Cerebellar cortex (tissue), 1 donor: ENCODE measurements at regions not wholly inside any gene's neighbourhood (a gene's known extent, or its start where the extent isn't known, plus 50 kb on each side); places are given as distances from the start of the nearest gene placed in this dataset.
A peak's percentile ranks its signal among the peaks of the same experiment; 100 is the strongest.

Source experiments
- DNase-seq: peaks from one replicate; pipeline ENCODE4 v3.0.0-alpha.2; 2015; ENCODE audit warnings: low spot score

DNA sequence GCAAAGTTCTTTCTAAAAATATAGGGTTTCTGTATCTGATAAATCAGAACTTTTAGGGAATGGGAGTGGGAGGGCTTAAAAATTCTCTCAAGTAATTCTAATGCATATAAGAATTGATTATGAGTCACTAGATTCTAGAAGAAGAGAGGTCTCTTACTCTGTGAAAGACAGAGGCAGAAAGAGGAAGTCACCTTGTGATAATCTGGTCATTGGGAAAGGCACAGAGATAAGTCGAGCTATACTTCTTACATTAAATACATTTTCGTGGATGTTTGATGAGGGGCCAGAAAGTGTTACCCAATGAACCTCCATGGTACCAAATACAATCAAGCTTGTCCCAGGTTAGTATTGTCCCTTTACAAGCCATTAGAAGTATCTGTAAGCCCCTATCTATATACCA lies 134.4 kb downstream of the MAD2L1 start:
- no peak for DNase-seq

DNA sequence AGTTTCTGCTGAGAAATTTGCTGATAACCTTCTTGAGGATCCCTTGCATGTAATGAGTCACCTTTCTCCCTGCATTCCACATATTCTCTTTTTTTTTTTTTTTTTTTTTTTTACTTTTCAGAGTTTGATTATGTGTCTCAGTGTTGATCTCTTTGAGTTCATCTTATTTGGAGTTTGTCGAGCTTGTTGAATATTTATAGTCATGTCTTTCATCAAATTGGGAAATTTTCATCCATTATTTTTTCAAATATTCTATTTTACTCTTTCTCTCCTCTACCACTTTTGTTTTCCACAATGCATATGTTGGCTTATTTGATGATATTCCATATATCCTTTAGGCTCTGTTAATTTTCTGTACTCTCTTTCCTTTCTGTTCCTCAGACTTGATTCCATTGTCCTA lies 136.1 kb downstream of the MAD2L1 start:
- no peak for DNase-seq

DNA sequence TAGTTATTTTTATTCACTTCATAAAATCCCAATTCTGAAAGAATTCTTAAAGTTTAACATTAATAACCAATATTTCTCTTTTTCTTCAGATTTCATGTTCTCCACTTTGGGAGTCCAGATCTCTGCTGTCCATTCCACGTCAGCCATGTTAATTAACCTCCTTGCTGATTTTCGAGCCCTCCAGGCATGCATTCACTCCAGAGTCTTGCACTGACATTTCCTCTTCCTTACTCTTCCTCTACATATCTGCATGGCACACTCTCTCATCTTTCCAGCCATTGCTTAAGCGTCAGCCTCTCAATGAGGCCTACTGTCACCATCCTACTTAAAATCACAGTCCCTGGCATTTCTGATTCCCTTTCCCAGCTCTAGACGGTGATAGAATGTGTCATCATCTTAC lies 144.8 kb downstream of the MAD2L1 start:
- DNase-seq = no peak

DNA sequence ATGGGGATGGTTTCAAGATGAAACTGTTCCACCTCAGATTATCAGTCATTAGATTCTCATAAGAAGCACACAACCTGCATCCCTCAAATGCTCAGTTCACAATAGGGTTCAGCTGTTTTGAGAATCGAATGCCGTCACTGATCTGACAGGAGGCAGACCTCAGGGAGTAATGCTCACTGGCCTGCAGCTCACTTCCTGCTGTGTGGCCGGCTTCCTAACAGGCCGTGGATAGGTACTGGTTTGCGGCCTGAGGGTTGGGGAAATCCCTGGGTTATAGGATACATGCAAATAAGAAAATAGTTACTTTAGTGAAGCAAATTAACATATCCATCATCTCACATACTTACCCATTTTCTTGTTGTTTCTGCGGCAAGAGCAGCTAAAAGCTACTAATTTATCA lies 160.4 kb downstream of the MAD2L1 start:
- no peak for DNase-seq

DNA sequence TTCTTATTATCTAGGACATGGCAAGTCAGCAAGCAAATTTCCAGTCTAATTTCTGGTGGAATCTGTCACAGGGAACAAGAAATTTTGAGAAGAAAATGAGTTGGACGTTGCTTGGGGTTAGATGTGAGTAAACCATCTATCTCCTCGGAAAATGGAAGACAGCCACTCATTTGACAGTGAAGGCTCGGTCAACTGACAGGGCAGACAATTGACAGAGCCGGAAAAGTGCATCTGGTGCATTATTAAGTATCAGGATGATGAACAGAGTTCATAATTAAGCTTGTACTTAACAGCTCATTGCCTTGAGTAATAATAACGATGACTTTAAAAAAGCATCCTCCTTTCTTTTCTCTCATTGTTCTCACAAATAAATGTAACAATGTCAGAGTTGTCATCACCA lies 168.4 kb downstream of the MAD2L1 start:
- DNase-seq = no peak

DNA sequence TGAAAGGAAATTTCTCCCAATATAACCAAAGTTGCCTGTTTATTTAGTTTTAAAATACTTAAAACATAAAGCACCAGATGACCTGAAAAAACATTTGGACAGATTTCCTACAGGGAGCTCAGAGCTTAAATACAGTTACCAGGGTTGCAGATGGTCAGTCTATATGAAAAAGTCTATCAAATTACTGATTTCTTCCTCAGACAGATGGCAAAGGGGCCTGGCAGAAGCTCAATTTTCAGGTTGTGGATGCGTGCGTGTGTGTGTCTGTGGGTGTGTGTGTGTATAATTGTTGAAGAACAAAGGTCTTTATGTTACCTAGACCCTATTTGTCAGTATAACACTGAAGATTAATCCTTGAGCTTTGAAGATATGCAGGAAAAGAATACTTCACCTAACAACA lies 169.4 kb downstream of the MAD2L1 start:
- no peak for DNase-seq

DNA sequence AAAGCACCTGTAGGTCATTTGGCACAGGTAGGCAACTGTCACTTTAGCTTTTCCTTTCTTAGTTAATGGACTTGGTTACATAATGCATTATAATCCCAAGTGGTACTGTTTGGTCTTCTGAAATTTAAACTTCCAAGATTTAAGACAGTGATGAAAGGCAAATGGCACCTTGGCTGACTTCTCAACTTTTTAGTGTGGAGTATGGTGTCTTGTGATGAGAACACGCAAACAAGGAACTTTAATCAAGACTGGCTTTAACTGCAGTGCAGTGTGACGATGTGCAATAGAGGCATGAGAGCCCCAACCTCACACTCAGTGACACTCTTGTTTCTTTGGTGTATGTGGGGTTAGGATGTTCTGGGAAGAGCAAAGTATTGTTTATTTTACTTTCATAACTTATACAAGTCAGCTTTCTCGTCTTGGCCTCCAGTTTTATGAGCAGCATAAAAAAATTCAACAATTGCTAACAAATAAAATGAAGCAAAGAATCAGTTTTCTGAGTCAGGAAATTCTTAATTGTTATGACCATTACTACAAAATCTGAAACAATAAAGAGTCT lies 171.9 kb downstream of the MAD2L1 start:
- DNase-seq = no peak

DNA sequence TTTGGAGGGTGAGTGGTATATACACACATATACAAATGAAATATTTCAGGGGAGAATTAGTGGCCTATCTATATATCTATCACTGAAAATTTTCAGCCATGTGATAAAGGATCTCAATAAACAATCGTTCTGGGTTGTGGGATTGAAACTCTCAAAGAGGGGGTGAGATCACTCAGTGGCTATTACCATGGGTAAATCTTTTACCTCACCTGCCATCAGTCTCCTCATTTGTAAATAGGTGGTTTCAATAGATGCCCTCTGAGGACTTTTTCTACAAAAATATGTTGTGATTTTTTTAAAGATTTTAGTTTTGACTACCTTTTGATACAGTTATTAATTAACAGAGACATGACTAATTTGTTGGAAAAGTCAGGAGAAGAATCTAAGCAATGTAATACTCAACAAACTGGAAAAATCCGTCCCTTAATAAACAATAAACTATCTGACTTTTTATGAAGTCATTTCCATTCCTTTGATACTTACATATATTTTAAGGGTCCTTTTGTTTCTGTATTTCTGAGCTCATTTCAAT lies 192.8 kb downstream of the MAD2L1 start:
- no peak for DNase-seq

DNA sequence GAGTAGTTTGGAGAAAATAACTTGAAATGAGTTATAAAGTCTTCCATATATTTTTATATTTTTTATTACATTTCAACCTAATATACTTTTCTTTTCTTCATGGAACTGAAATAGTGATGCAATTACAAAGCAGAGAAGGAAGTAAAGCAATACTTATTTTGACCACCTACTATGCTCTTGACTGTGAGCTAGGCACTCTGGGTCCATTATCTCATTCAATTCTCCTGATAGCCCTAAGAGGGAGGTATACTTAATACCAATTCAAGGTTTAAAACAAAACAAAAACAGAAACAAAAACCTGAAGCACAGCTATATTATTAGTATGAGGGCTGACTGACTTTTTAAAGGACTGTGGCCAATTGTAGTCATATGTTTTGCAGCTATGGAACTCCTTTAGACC lies 193.5 kb downstream of the MAD2L1 start:
- DNase-seq = no peak

DNA sequence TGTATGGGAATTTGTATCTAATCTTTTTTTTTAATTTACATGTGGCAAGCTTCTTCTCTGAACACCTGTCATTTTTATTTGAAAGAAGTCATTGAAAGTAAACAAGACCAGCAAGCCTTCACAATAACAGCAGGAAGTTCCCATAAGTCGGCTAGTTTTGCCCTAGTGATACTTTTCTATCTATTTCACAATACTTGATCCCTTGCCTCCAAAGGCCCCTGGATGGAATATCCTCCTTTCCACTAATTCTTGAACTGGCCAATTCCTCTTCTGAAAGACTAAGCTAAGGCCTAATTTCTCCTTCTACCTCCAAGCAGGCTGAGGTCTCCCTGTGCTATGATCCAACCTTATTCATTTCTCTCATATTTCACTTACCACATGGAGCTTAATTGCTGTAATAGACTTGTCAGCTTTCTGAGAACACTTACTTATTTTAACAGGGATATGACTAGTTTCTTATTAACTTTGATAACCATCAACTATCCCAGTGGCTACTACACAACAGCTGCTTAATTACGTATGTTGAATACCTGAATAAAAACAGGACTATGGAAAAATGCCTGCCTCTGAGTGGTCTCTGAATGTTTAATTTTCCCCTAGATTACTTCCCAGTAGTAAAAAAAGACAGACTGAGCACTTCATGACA lies 194.2 kb downstream of the MAD2L1 start:
- DNase-seq = no peak

DNA sequence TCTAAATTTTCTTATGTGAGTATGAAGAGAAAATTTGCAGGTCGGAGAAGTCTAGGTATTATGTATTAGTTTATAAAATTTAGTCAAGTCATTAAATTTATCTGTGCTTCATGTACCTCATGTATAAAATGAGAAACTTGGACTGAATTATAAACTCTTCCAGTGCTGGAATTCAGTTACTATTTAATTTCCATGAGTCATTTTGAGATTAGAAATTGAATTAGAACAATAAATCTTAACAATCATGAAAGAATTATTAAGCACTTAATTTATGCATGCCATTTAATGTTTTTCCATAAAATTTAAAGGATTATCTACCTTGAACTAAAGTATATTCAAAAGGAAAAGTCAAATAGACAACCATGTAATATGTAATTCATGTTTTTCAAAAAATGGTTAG lies 195.8 kb downstream of the MAD2L1 start:
- DNase-seq = no peak

DNA sequence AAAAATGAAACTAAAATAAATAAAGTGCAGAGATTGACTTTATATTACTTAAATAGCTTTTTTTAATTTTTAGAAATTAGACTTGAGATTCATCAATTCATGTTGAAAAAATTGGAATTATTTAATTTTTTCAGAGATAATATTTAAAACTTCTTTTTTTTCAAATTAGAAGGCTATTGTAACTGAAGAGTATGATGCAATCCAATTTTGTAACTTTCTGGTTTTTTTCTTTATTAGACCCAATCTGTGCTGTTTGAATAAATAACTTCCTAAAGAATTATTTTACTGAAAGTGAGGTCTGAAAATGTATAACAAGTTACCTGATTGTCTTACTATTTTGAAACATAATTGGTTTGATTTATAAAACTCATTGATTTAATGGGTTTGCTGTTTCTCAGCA lies 200.9 kb downstream of the MAD2L1 start:
- DNase-seq = no peak

DNA sequence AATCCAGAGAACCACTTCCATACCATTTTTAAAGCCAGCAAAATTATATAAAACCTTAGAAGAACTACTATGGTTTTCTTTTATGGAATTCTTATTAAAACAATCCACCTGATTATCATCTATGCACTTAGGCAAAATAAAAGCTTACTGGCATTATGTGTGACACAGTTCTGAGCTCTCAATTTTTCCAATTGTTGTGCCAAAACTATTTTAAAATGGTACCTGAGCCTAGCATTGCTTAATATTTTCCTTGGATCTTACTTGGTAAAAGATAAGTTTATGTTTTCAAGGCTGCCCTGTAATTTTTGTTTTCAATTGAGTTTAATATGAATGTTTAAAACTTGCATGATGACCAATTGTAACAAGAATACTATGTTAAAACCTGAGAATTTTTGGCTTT lies 201.3 kb downstream of the MAD2L1 start:
- DNase-seq = no peak

DNA sequence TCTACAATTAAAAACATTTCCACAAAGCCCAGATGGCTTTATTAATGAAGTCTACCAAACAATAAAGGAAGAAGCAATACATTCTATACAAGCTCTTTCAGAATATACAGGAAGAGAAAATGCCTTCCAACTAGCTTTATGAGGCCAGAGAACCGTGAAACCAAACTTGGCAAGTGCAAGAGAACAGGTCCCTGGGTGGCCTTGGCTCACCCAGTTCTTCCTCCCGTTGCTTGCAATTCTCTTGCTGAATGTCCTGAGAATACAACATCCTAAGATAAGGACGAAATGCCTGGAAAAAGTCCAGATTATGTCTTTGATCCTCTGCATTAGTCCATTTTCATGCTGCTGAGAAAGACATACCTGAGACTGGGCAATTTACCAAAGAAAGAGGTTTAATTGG lies 204.9 kb downstream of the MAD2L1 start:
- peak; percentile 68 for DNase-seq

DNA sequence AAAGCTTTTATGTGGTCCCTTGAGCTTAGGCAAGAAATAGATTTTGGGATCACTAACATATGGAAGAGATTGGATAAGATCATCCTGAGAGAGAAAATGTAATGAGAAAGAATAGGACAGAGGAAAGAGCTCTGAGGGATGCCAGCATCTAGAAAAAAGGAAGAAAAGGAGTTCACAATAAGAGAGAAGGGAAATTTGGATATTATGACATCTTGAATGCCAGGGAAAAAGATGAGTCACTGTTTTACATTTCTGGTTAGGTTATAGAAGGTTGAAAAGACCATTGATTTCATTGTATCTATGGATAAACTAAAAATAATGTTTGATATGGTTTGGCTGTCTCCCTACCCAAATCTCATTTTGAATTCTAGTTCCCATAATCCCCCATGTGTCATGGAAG lies 208.5 kb downstream of the MAD2L1 start:
- no peak for DNase-seq

DNA sequence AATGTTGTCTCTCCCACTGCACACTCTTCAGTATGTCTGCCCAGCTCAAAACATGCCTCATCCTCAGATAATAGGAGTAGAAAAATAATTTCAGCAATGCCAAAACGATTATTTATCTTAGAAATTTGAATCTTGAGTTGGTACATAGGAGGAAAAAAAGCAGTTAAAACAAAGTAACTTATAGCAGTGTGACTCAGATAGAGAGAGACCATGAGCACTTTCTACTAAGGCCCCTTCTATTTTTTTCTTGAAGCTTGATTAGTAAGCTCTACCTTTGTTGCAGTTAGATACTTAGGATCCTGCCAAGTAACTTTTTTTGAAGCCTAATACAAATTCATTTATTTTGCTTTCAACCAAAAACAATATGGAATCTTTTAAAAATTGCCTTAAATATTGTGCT lies 212.3 kb downstream of the MAD2L1 start:
- no peak for DNase-seq

DNA sequence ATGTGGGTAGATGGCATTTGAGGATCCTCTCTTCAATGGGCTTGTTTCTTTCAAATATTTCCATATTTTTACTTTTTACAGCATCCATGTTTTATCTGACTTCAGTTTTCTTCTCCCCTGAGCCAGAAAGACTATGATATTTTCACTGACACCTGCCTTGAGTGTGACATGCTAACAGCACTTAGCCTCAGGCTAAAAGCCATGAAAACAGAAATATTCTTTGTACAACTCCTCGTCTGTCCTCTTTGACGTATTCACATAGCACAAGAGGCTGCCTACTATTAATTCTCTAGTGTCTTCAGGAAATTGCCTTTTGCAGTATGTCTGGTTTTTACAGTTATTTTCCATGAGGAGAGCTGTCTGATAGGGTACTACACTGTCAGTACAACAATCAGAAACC lies 215.0 kb downstream of the MAD2L1 start:
- no peak for DNase-seq

DNA sequence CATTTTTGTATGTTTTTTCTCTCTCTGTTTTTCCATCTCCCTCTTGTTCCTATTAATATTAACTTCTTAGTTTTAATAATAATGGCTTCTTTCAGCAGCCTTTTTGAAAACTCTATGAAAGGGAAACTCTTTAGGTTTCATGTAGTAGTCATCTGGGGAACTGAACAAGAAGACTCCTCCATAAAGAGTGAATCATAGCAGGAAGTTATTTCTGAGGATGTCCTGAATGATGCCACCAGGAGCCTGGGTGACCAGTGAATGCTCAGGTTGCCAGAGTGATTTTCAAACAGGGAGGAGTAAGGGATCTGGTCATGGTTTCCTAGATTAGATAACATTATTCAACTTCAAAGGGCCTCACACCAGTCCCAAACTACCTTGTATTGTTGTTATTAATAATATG lies 212.8 kb upstream of the PDE5A start:
- DNase-seq = no peak

DNA sequence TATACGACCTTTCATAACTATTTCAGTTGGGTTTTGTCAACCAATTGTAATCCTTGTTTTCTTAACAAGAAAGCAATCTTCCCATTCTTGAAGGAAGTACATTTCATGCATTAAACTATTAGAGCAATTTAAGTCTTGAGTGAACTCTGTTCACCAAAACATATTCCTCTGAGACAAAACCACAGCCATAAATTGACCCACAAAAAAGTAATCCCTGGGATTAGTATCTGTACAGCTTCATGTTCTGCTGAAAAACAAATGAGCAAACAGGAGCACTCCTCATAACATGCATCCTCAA lies 207.0 kb upstream of the PDE5A start:
- DNase-seq = no peak

DNA sequence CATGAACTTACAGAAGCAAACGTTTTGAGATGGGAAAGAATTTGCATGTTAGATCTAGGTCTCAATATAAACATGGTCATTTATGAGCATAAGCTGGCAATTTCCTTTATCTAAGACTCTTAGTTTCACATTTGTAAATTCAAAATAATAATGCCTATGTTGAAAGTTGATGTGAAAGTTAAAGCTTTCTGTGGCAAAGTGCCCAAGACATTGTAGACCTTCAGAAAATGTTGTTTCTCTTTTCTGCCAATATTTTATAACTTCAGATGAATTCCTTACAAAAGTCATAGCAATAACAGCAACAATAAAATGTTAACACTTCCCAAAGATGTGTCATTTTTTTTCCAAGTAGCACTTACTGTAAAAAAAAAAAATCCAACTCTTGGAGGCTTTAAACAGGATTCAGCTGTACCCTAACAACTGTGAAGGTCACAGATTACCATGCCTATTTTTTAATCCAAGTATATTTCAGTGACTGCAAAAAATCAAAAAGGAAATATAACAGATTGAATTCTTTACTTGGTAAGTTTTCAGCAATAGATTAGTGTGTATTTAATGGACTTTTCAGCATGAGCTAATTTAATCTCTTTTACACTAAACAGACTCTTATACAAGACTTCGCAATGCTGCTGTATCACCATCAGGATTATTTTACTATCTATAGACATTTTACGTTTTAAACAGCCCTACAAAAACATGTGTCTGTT lies 206.5 kb upstream of the PDE5A start:
- DNase-seq = no peak

DNA sequence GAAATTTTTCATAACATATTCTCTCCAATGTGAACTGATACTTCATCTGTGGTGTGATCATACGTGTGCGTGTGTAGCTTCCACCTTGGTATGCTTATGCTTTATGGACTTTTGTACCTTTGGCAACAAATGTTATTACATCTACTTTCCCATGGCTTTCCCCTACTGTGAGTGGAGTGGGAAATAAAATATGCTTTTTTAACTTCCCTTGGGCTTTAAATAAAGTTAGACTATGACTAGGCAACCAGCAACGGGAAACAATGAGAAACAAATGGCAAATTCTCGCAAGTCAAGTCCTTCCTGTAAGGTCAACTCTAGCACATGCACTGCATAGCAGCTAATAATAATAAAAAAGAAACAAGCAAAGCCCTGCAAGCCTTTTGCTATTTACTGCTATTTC lies 205.0 kb upstream of the PDE5A start:
- DNase-seq = no peak

DNA sequence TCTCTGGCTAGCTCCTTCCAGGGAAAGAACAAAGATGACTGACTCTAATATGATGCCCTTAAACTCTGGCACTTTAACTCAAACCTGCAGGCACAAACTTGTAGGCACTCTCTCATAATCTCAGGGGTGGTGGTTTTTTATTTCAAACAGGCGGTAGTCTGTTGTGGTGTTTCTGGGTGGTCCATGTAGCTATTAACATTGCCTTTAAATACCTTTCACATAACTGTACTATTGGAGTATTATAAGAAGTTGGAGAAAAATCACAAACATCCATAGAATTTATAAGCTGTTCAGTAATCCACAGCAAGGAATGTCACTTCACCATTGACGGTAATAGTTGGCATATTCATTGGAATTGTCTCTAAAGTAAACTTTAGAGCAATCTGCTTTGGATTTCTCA lies 204.2 kb upstream of the PDE5A start:
- DNase-seq = no peak

DNA sequence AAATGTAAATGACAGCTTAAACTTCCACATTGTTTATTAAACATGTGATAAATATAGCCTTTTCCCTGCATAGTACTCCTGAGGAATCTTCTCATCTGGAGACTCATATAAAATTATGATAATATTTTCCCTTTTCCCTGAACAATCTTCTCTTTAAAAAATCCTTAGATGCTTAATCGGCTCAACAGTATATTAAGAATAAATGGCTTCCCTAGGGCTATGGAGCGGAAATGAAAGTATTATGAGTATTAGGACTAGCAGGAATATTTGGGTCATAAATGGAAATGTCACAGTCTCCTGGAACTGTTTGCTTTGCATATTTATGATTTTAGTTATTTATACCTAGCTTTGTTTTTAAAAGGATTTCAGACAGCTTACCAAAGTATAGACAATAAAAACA lies 200.7 kb upstream of the PDE5A start:
- no peak for DNase-seq

DNA sequence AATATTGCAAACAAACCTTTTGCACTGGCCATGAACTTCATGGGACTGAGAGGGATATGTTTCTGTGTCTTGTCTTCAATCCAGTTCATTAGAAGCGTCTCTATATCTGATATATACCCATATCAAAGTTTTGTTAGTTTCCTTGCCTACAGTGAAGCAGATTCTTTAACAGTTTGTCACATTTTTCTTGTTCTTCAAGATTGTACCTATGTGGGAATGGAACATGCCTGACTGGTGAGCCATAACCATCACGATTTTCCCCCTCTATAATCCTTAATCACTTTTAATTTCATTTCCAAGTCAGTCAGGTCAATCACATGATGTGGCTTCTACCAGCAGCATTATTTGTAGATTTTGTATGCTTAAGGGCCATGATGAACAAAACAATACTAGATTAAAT lies 197.1 kb upstream of the PDE5A start:
- no peak for DNase-seq
